ENCODE measurements at regions not wholly inside any gene's neighbourhood (a gene's known extent, or its start where the extent isn't known, plus 50 kb on each side); places are given as distances from the start of the nearest gene placed in this dataset.

DNA sequence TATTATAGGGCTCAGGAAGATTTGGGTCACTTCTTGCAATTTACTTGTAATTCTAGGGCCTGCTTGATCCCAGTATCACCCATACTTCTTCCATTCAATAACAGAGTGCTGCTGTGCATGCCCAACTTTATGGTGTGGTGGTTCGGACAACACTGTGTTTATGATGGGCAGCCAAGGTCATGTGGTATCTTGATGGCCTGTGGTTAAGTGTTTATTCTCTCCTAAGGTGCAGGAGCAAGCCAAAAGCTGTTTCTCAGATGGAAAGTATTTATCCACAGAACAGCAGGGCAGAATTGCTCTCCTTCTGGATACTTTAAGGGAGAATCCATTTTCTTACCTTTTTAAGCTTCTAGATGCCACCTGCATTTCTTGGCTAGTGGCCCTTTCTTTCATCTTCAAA, 433.8 kb downstream of the SH2D4B start:
- H2AFZ ChIP-seq = no peak overlapping the region
- H4K20me1 ChIP-seq (ENCODE audit: insufficient read depth, poor library complexity, severe bottlenecking) = no peaks in the 10 kb centered on the region
- H3K4me2 ChIP-seq = no peak overlapping the region
- no peaks in the 10 kb centered on the region for H3K4me1 ChIP-seq (ENCODE audit: insufficient read depth)
- H3K27me3 ChIP-seq = no peaks in the 10 kb centered on the region
- no peaks in the 10 kb centered on the region for H3K9me3 ChIP-seq (ENCODE audit: low read depth)
- H3K79me2 ChIP-seq = no peaks in the 10 kb centered on the region
- TF ChIP-seq CTCF (IDR thresholded peaks at IDR 0.05; ENCODE audit: poor library complexity) (no peak), EZH2 (IDR thresholded peaks at IDR 0.05; ENCODE audit: borderline replicate concordance) (no peak), EZH2phosphoT487 (IDR thresholded peaks at IDR 0.05; ENCODE audit: low read depth, severe bottlenecking, unreplicated experiment) (no peak)
- no peaks in the 10 kb centered on the region for H3K9me2 ChIP-seq (replicated peaks; ENCODE audit: insufficient read depth)
- no peak overlapping the region for H3K4me3 ChIP-seq
- DNase-seq (ENCODE audit: low spot score) = no peak
- 94% methylated on average over 1 of the region's 1 CpG for WGBS (ENCODE audit: low lambda C conversion rate, missing lambda C conversion rate)
- no peaks in the 10 kb centered on the region for H3K36me3 ChIP-seq (replicated peaks; ENCODE audit: insufficient read depth, low read depth)
- no peak overlapping the region for H3K27ac ChIP-seq

GRCh38 chr10:80976658-80977057, 439.0 kb downstream of the SH2D4B start:
- no peaks in the 10 kb centered on the region for H3K27me3 ChIP-seq
- H3K27ac ChIP-seq = no peak overlapping the region
- no peaks in the 10 kb centered on the region for H3K9me3 ChIP-seq (ENCODE audit: low read depth)
- no peaks in the 10 kb centered on the region for H3K79me2 ChIP-seq
- H3K36me3 ChIP-seq (replicated peaks; ENCODE audit: insufficient read depth, low read depth) = no peaks in the 10 kb centered on the region
- no peaks in the 10 kb centered on the region for H3K4me1 ChIP-seq (ENCODE audit: insufficient read depth)
- no peaks in the 10 kb centered on the region for H3K9me2 ChIP-seq (replicated peaks; ENCODE audit: insufficient read depth)
- no peaks in the 10 kb centered on the region for H4K20me1 ChIP-seq (ENCODE audit: insufficient read depth, poor library complexity, severe bottlenecking)
- TF ChIP-seq EZH2 (IDR thresholded peaks at IDR 0.05; ENCODE audit: borderline replicate concordance) = no peak
- TF ChIP-seq CTCF (IDR thresholded peaks at IDR 0.05; ENCODE audit: poor library complexity) = no peak
- WGBS (ENCODE audit: low lambda C conversion rate, missing lambda C conversion rate) = 77% methylated on average over 5 of the region's 5 CpGs
- no peak overlapping the region for H2AFZ ChIP-seq
- no peak for DNase-seq (ENCODE audit: low spot score)
- no peak overlapping the region for H3K4me2 ChIP-seq
- H3K4me3 ChIP-seq = no peak overlapping the region

DNA sequence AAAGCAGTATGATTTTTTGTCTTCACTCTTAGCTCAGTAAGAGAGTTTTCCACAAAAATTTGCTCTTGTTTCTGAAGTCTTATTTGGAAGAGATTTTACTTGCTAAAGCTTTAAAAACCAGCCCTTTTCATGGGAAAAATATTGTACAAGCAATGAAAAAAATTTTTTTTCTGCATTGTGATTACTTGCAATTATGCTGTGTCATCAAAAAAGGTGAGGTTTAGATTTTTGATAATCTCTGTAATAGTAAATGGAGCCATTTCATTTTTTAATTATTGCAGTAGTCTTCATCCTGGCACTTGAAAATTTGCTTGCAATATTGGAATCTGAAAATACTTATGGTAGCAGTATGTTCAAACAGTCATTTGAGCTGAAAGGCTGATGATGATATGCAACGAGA, 447.4 kb downstream of the SH2D4B start:
- TF ChIP-seq EZH2phosphoT487 (IDR thresholded peaks at IDR 0.05; ENCODE audit: low read depth, severe bottlenecking, unreplicated experiment) (no peak), CTCF (IDR thresholded peaks at IDR 0.05; ENCODE audit: poor library complexity) (no peak), EZH2 (IDR thresholded peaks at IDR 0.05; ENCODE audit: borderline replicate concordance) (no peak)
- no peak overlapping the region for H2AFZ ChIP-seq
- no peak overlapping the region for H3K4me2 ChIP-seq
- H4K20me1 ChIP-seq (ENCODE audit: insufficient read depth, poor library complexity, severe bottlenecking) = no peaks in the 10 kb centered on the region
- H3K9me2 ChIP-seq (replicated peaks; ENCODE audit: insufficient read depth) = no peaks in the 10 kb centered on the region
- H3K9me3 ChIP-seq (ENCODE audit: low read depth) = no peaks in the 10 kb centered on the region
- no peak for DNase-seq (ENCODE audit: low spot score)
- no peaks in the 10 kb centered on the region for H3K27me3 ChIP-seq
- no peaks in the 10 kb centered on the region for H3K36me3 ChIP-seq (replicated peaks; ENCODE audit: insufficient read depth, low read depth)
- no peaks in the 10 kb centered on the region for H3K4me1 ChIP-seq (ENCODE audit: insufficient read depth)
- no peaks in the 10 kb centered on the region for H3K79me2 ChIP-seq
- no peak overlapping the region for H3K27ac ChIP-seq
- WGBS (ENCODE audit: low lambda C conversion rate, missing lambda C conversion rate) = 94% methylated on average over 1 of the region's 1 CpG
- H3K4me3 ChIP-seq = no peak overlapping the region

GRCh38 chr10:80986596-80986995, 448.9 kb downstream of the SH2D4B start:
- H3K79me2 ChIP-seq = no peaks in the 10 kb centered on the region
- no peak overlapping the region for H3K27ac ChIP-seq
- no peaks in the 10 kb centered on the region for H3K27me3 ChIP-seq
- no peak overlapping the region for H3K4me3 ChIP-seq
- no peak overlapping the region for H3K4me2 ChIP-seq
- H3K4me1 ChIP-seq (ENCODE audit: insufficient read depth) = no peaks in the 10 kb centered on the region
- H3K9me2 ChIP-seq (replicated peaks; ENCODE audit: insufficient read depth) = no peaks in the 10 kb centered on the region
- TF ChIP-seq EZH2phosphoT487 (IDR thresholded peaks at IDR 0.05; ENCODE audit: low read depth, severe bottlenecking, unreplicated experiment) (no peak), EZH2 (IDR thresholded peaks at IDR 0.05; ENCODE audit: borderline replicate concordance) (no peak), CTCF (IDR thresholded peaks at IDR 0.05; ENCODE audit: poor library complexity) (no peak)
- no peaks in the 10 kb centered on the region for H3K36me3 ChIP-seq (replicated peaks; ENCODE audit: insufficient read depth, low read depth)
- H4K20me1 ChIP-seq (ENCODE audit: insufficient read depth, poor library complexity, severe bottlenecking) = no peaks in the 10 kb centered on the region
- DNase-seq (ENCODE audit: low spot score) = no peak
- 77% methylated on average over 3 of the region's 3 CpGs for WGBS (ENCODE audit: low lambda C conversion rate, missing lambda C conversion rate)
- no peak overlapping the region for H2AFZ ChIP-seq
- no peaks in the 10 kb centered on the region for H3K9me3 ChIP-seq (ENCODE audit: low read depth)
